Islet precursor cell (in vitro differentiated cells): ENCODE measurements at regions not wholly inside any gene's neighbourhood (a gene's known extent, or its start where the extent isn't known, plus 50 kb on each side); places are given as distances from the start of the nearest gene placed in this dataset.
"Not testable (repeated sequence)": the region's sequence is repeated elsewhere in the genome, so short reads cannot be mapped to it uniquely, and the experiment has no call there.

Experiments used
- DNase-seq: peaks from one replicate; pipeline ENCODE4 v3.0.0-alpha.2; 2018

DNA sequence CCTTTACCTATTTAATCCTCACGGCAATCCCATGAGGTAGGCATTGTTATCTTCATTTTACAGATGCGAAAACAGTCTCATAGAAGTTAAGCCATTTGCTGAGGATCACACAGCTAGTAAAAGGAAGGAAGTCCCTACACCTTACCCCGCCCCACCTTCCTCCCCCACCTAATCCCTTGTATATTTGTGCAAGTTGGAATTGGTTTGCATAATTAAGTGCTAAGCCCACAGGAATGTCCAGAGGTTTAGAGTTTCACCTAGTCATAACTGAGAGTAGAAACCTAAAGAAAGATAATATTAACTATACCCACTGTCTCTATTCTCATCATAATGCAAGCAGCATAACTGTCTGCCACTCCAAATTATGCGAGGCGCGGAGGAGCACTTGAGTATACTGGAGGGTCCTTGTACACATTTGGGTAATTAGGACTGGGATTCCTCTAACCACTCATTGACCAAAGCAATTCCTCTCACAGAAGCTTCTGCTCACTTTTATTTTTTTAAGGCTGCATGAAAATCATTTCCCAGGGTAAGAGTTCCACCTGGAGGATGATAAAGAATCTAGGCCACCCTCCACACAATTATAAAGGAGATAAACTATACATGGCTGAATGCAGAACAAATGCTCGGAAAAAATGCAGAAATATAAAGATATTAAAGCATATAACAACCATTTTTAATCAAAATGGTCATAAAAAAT, 199.9 kb downstream of the FAM181B start:
- no peak for DNase-seq

DNA sequence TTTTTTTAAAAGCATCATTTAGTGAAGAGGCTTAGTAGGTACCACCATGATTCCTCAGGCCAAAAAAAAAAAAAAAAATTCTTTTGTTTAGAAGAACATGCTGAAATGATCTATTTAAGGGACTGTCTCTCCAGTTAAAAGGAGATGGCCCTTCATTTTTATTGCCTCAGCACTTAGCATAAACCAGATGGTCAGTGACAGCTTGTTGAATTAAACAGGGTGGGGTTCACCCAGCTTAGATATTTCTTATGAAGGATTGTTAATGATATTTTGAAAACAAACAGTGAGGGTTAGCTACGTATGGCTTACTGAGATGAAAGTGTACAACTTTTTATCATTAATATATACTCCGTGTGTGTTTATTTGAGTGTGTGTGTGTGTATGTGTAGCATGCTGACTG, 203.7 kb downstream of the FAM181B start:
- DNase-seq, result no peak

DNA sequence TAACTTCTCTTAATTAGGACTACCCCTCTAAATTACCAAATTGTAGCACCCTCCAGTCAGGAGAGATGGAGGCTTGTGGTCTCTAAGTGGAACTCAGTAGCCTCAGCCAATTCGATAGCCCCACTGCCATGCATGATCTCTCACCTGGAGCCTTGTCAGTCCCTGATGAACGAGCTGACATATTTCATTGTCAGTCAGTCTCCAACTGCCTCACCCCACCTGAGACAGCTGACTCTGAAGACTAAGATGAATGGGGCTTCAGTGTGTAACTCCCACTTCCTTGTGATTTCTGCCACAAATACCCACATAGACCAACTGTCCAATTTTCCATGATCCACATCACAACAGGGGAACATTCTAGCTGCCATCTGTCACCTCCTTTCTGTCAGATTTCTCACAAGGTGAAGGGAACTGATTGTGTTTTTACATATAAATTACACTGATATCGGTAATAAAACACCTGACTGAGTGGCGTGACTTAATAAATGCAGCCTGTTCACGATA, 206.5 kb downstream of the FAM181B start:
- no peak for DNase-seq

DNA sequence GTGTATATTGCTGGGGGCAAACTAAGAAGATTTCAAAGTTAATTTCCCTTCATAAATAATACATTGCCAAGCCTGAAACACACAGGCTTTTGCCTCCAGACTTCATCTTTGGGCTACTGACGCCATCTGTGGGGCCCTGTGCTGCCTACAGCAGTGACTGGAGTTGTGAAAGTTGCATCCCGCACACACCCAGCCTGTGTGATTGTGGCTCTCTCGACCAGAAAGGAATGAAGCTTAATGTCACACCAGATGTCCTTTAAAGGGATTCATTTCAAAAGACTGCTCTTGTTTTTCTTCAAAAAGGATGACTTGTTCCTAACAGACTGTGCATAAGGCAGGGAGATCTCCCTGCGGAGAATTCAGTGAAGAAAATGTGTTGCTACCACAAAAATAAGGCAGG, 210.5 kb downstream of the FAM181B start:
- DNase-seq, result peak; percentile 53

DNA sequence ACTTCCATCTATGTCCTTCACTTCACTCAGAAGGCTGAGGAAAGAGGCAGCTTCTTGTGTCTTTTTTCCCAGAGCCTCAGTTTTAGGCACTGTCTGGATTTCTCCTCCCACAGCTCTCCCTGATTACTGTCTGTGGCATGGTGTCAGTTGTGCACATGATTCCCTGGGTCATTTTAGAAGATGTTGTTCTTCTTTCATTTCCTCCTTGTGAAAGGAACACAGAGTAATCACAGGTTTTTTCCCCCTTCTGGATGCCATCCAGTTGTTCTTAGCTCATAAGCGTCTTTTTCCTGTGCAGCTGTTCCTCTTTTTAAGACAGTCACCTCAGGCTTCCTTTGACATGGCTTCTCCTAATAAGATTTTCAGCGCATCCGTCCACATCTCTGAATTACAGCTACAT, 212.2 kb downstream of the FAM181B start:
- no peak for DNase-seq

DNA sequence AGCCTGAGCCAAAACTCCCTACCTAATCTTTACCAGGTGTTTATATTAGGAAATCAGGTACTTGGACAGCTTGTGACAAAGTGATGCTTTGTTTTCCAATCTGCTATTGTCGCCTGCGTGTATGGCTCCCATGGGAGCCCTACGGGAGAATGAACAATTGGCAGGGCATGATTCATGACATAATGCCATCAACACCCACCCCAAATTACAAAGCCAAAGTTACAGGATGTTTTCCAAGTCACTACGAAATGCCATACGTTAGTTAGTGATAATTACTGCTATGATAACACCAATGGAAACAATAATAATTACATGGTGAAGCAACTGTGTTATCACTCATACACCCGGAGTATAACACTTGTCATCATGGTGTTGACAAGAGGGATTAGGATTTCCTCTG, 226.4 kb downstream of the FAM181B start:
- no peak for DNase-seq

DNA sequence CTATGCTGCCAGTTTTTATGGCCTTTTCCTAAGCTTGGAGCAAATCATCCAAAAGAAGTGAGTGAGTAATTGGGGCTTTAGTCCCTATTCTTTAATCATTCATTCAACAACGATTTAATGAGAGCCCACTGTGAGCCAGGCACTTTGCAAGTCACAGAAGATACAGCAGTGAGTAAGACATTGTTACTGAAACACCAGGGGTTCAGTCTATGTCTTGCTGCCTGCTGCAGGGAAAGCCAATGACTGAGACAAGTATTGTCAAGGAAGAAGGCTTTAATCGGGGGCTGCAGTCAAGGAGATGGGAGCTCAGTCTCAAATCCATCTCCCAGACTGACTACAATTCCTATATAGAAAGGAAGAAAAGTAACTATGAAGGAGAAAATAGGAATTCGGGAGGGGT, 228.3 kb downstream of the FAM181B start:
- no peak for DNase-seq

DNA sequence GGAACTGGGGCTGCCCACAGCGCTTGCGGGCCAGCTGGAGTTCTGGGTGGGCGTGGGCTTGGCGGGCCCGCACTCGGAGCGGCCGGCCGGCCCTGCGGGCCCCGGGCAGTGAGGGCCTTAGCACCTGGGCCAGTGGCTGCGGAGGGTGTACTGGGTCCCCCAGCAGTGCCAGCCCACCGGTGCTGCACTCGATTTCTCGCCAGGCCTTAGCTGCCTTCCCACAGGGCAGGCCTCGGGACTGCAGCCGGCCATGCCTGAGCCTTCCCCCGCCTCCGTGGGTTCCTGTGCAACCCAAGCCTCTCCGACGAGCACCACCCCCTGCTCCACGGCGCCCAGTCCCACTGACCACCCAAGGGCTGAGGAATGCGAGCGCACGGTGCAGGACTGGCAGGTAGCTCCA, 232.5 kb downstream of the FAM181B start:
- DNase-seq, result not testable (repeated sequence)

DNA sequence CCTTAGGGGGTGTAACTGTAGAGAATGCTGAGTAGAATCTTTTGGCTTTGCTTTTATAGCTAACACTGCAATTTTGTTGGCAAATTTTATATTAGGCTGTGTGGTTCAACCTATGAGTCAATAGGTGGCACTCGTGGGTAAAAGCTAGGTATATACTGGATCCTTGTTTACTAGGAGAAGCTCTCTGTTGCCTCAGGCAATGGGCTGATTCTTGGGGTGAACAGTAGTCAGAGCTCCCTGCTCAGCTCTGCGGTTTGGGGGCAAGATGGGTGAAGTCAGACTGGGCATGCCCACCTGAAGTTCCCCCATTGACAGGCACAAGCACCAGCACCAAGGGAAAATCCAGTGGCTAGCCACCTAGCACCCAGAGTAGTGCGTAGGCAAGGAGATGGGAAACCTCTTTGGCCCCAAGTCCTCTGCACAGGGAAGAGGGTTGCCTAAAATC, 238.7 kb downstream of the FAM181B start:
- peak; percentile 57 for DNase-seq

DNA sequence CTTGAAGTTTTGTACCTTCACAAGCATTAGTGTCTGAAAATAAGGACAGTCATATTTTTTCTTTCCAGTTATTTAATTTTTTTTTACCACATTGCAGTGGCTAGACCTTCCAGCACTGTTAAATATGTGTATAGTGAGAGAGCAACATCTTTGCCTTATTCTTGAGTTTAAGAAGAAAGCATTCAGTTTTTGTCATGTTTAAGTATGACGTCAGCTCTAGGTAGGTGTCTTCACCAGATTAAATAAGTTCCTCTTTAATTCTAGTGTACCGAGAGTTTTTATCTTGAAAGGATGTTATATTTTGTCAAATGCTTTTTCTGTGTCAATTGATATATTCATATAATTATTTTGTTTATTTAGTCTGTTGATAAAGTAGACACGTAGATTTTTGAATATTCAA, 258.8 kb downstream of the FAM181B start:
- DNase-seq, result no peak

DNA sequence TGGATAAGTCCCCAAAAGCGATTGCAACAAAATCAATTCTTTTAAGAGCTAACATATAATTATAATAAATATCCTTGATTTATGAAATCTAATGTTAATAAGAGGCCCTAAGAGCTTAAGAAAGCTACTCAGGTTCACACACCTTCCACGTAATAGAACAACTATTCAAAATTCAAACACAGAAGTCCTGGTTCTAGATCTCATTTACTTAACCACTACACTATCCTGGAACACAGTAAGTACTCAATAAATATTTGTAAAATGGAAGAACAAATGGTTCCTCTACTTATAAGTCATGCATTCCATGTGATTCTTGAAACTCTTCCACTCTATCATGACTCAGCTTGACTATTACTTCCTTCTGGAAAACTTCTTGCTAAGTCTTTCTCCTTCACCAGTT, 268.2 kb downstream of the FAM181B start:
- no peak for DNase-seq

DNA sequence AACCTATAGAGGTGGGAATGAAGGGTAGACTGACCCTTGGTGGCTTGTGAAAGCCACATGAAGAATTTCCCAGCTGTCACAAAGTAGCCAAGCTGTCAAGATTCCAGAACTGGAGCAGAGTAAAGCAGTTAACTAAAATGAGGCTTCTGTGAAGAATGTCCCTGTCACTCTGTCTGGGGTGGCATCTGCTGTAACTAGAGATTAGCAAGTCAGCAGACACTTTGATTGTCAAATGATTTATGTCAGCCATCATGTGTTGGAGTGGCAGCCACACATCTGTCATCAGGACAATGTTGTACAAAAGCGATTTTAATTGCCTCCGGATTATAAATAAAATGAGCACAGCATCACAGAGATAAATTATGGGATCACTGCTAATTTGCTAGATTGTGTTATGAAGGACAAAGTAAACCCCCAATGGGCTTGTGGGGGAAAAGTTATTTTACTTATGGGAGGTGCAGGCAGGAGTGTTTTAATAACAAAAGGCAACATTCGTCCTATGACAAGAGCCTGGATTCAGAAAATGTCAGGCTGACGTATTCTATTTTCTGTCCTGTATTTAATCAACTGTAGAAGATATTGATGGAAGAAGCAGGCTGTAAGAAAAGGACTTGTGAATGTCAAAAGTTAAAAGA, 270.9 kb downstream of the FAM181B start:
- DNase-seq, result no peak

DNA sequence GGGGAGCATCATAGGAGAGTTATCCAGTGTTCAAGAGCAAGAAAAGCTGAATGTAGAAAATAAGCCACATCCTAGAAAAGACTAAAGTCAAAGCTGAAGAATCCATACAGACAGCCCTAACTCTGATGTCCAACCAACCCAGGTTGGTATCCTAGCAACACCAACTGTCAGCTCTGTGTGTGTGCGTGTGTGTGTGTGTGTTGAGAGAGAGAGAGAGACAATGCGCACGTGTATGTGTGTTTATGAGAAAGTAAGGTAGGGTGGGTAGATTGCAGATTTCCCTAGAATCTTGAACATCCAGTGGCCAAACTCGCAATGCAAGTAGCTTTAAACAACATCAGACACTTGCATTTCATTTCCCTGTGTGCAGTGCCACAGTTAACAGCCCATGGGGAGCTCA, 274.9 kb downstream of the FAM181B start:
- peak; percentile 52 for DNase-seq

DNA sequence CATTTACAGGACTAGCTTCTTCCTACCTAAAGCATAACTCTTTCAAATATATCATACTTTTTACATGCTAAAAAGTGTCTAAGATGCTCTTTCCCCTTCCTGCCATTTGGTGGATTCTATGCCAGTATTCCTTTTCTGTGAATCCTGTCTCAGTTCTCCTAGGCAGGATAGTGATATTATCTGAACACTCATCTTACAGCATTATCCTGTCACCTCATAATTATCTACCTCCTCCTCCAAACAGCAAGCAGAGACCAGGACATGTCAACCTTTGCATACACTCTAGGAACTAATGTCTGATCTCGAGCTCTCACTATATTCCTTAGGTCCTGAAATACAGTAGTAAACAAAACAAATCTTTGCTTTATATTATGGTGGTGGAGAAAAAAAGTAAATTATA, 275.5 kb downstream of the FAM181B start:
- DNase-seq, result no peak

DNA sequence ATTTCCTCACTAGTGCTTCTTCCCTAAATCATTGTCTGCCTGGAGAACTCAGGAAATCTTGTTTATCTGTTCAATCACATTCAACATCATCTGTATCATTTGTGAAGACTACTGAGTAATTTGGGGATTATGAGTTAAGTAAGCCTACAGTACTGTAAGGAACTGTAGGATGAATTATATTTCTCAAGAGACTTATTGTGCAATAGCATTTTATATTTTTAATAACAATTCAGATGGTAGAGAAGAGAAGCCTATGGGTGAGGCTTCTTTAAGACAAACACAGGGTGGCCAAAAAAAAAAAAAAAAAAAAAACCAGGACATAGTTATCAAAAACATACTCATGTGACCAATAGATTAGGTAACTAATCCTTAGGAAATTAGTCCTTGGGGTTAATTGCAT, 282.7 kb downstream of the FAM181B start:
- DNase-seq, result no peak

DNA sequence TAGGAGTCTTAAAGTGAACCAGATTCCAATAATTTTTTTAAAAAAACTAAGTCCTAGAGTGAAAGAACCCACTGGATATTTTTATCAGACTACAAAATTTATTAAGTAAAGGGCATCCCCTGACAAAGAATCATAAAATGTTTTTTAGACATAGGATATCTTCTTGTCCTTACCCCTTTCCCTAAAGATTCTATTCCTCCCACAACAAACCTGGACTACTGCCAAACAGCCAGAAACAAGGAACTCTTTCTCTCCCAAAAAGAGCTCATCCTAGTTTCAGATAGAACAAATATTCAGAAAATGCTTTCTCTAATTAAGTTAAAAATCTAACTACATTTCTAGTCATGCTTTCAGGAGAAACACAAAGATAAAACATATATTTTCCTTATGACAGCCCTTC, 327.1 kb downstream of the FAM181B start:
- DNase-seq, result no peak

DNA sequence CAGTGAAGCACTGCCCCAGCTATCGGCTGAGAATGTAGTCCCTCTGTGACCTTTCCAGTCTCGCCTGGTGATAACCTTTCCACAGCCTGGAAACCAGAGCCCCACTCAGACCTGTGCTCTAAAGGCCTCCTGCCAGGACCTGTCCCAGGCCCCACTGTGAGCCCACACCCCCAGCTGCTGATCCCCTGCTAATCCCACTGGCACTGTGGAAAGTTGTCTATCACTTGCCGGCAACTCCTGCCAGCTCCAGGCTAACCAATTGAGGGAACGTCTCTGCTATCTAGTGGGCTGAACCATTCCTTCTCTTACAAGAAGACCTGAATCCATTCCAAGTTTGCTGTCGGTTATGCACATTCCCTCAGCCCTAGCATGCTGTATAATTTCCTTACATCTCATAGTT, 328.2 kb downstream of the FAM181B start:
- peak; percentile 72 for DNase-seq

DNA sequence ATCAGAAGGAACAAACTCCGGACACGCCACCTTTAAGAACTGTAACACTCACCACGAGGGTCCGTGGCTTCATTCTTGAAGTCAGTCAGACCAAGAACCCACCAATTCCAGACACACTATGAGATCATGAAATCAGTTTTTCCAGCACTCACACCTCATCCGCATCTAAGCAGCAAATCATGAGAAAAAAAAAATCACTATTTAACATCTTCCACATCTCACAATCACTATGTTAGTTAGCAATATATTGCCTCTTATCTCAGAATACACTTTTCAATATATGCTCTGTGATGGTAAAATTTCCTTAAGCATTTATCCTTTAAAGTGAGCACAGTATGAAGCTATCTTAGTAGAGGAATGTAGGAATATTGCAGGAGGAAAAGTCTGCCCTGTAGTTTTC, 328.7 kb downstream of the FAM181B start:
- no peak for DNase-seq

DNA sequence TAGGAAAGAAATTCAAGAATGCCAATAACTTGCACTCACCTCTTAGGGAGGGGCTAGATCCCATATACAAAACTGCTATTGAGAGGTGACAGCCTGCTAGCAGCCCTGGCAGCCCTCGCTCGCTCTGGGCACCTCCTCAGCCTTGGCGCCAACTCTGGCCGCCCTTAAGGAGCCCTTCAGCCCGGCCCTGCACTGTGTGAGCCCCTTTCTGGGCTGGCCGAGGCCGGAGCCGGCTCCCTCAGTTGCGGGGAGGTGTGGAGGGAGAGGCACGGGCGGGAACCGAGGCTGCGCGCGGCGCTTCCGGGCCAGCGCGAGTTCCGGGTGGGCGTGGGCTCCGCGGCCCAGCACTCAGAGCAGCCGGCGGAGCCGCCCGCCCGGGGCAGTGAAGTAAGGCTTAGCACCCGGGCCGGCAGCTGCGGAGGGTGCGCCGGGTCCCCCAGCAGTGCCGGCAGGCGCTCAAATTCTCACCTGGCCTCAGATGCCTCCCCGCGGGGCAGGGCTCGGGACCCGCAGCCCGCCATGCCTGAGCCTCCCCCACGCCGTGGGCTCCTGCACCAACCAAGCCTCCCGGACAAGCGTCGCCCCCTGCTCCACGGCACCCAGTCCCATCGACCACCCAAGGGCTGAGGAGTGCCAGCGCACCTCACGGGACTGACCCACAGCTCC, 329.9 kb downstream of the FAM181B start:
- DNase-seq, result no peak

DNA sequence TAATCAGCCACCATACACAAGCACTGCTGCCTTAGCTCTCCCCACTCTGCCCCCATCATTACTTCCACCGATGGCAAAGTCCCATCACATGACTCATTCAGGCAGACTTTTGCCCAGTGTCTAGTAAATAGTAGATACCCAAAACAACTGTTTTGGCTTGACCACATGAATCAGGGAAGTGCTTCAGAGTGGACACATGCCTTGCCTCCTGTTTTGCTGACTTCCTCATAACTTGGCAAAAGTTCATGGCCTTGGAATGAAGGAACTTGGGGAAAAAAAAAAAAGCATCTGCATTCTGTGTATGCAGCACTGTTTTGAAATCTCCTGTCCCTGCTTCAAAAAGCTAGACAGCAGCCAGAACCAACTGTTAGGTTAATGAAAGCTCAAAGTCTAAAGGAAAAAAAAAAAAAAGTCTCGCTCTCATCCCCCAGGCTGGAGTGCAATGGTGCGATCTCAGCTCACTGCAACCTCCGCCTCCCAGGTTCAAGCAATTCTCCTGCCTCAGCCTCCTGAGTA, 335.3 kb downstream of the FAM181B start:
- DNase-seq, result peak; percentile 79

DNA sequence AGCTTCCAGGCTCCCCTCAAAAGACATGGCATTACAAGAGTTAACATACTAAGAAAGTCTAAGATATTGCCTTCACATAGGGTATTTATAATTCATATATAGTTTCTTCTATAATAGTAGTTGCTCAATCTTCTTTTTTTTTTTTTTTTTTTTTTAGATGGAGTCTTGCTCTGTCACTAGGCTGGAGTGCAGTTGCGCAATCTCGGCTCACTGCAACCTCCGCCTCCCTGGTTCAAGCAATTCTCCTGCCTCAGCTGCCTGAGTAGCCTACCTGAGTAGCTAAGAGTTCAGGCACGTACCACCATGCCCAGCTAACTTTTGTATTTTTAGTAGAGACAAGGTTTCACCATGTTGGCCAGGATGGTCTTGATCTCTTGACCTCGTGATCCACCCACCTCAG, 337.0 kb downstream of the FAM181B start:
- DNase-seq, result not testable (repeated sequence)

DNA sequence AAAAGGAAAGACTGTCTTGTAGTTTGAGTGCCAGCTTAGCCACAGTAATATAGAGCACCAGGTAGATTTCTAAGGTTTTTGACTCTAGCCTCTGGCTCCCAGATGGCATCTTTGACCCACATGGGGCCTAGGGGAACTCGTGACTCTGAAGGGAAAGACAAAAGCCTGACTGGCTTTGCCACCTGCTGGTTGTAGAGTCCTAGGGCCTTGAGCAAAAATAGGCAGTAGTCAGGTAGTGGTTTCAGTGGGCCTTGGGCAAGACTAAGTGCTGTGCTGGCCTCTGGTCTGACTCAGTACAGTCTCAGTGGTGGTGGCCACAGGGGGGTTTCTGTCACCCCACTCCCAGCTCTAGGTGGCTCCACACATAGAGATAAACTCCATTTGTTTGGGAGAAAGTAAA, 349.4 kb downstream of the FAM181B start:
- no peak for DNase-seq

DNA sequence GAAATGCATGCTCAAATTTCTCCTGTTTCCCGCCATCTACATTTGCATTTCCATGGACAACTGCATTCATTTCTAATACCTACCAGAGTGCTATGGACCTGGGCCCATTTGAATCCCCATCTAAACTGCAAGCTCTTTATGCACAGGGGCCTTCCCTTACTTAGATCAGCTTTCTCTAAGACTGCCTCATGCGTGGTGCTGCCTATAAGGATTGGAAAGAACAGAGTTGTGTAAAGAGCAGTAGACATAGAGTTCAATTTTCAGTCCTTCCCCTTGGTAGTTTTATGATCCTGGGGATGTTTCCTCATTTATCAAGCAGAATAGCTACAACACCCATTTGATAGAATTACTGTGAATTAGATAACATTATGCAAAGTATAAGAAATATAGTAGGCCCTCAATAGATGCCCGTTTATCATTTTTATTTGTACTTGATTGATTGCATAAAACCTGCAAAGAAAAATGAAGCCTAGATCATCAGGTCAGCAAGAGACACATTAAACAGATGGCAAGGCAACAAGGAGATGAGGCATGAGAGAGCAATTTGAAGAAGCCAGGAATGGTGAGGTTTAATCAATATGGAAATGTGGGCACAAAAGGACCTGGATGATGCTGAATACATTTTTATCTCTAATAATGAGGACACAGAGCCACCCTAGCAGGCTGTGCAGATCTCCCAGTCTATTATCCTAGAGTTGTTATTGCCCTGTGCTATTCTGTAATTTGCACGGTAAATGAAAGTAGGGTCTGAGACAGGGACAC, 359.7 kb downstream of the FAM181B start:
- DNase-seq, result no peak
